Kidney (tissue), 13 donors: ENCODE measurements at regions not wholly inside any gene's neighbourhood (a gene's known extent, or its start where the extent isn't known, plus 50 kb on each side); places are given as distances from the start of the nearest gene placed in this dataset.
A peak's percentile ranks its signal among the peaks of the same experiment; 100 is the strongest.

Experiments used
- DNase-seq, 5 donors: peaks; one replicate each; pipeline ENCODE4 v3.0.0-alpha.2; 2013 to 2020
- FAIRE-seq: peaks from 2 replicates; lab custom pipeline; 2012; peaks lifted over from hg19 to GRCh38; lab: Jason Lieb, UNC
- H3K27ac ChIP-seq, 2 donors: one replicate each; pipeline ENCODE4 v1.7.0; 2013; ENCODE audit warnings: low read depth in 2 of 2, low read length in 2 of 2, inconsistent platforms in 1 of 2
- H3K27me3 ChIP-seq: one replicate; pipeline ENCODE4 v1.7.1; 2013; ENCODE audit warnings: low read length, inconsistent platforms; ENCODE audit not compliant: control insufficient read depth, insufficient read depth
- H3K36me3 ChIP-seq, 3 donors: one replicate each; pipeline versions ENCODE4 v1.7.0 to v1.7.1; 2013; ENCODE audit warnings: low read length in 3 of 3, control low read depth in 1 of 3, inconsistent platforms in 1 of 3; ENCODE audit not compliant: insufficient read depth in 3 of 3, control insufficient read depth in 2 of 3
- H3K4me1 ChIP-seq, 3 donors: one replicate each; pipeline versions ENCODE4 v1.7.0 to v1.7.1; 2013; ENCODE audit warnings: low read length in 3 of 3, inconsistent platforms in 1 of 3, low read depth in 1 of 3; ENCODE audit not compliant: control insufficient read depth in 2 of 3, insufficient read depth in 2 of 3
- H3K4me3 ChIP-seq, 3 donors: one replicate each; pipeline versions ENCODE4 v1.7.0 to v1.8.1; 2013; ENCODE audit warnings: low read length in 3 of 3, control low read depth in 1 of 3, inconsistent platforms in 1 of 3
- H3K9ac ChIP-seq, 3 donors: one replicate each; pipeline versions ENCODE4 v1.7.0 to v1.7.1; 2013; ENCODE audit warnings: low read length in 3 of 3, control low read depth in 1 of 3, inconsistent platforms in 1 of 3
- H3K9me3 ChIP-seq, 3 donors: one replicate each; pipeline versions ENCODE4 v1.7.0 to v1.7.1; 2013; ENCODE audit warnings: low read length in 3 of 3, control low read depth in 1 of 3, inconsistent platforms in 1 of 3; ENCODE audit not compliant: control insufficient read depth in 2 of 3, insufficient read depth in 1 of 3
- intact Hi-C: fragments of 100-400 bp; cut with DNase I; formaldehyde crosslinking; loops from one replicate; pipeline ENCODE4 v1.11.1; 2022
- TF ChIP-seq, protein P1 (sequence below): IDR thresholded peaks from 3 replicates; pipeline ENCODE4 v1.5.1; 2012; ENCODE audit warnings: mild to moderate bottlenecking, moderate library complexity, borderline replicate concordance; ENCODE audit not compliant: insufficient read depth; ENCODE audit errors: extremely low read depth
- donor health status: control.
- donor health status: control.
- donor health status: control.
- donor health status: control.
- donor health status: control.
- donor health status: DM: yes; HTN: yes; CAD: no.
- donor health status: Normal renal cell carcinoma (clear cell type).

DNA sequence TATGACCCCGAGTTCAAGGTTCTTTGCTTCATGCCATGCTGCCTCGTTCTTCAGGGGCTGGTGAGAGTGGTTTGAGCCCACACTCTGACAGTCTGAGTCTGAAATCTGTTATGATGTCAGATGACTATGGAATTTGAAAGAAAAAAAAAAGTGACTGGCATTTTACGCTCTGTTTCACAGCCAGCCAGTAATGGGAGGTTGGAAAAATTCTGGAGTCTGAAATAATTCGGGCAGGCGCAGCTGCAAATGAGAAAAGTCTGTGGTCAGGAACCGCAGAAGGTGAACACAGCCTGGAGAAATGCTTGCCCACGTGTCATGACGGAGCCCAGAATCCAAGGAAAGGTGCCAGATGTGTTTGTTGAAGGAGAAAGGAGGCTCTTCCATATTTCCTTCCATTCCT lies 269.8 kb upstream of the PWP1 start:
- TF ChIP-seq, protein P1, sequence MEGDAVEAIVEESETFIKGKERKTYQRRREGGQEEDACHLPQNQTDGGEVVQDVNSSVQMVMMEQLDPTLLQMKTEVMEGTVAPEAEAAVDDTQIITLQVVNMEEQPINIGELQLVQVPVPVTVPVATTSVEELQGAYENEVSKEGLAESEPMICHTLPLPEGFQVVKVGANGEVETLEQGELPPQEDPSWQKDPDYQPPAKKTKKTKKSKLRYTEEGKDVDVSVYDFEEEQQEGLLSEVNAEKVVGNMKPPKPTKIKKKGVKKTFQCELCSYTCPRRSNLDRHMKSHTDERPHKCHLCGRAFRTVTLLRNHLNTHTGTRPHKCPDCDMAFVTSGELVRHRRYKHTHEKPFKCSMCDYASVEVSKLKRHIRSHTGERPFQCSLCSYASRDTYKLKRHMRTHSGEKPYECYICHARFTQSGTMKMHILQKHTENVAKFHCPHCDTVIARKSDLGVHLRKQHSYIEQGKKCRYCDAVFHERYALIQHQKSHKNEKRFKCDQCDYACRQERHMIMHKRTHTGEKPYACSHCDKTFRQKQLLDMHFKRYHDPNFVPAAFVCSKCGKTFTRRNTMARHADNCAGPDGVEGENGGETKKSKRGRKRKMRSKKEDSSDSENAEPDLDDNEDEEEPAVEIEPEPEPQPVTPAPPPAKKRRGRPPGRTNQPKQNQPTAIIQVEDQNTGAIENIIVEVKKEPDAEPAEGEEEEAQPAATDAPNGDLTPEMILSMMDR: no peak
- intact Hi-C loops: no loop called here
- no peaks in the 10 kb centered on the region for H3K9me3 ChIP-seq
- H3K9ac ChIP-seq: peak overlapping the region in 1 of 3 donors; percentile 16
- FAIRE-seq: no peak
- no peaks in the 10 kb centered on the region for H3K36me3 ChIP-seq
- H3K4me1 ChIP-seq: peaks cover 0 to 6% (median 4%) of the 10 kb centered on the region in 3 donors
- no peak overlapping the region for H3K4me3 ChIP-seq
- H3K27me3 ChIP-seq: no peaks in the 10 kb centered on the region
- DNase-seq: peak in 1 of 5 donors; percentile 32
- peak overlapping the region; percentile 38 to 53 for H3K27ac ChIP-seq

DNA sequence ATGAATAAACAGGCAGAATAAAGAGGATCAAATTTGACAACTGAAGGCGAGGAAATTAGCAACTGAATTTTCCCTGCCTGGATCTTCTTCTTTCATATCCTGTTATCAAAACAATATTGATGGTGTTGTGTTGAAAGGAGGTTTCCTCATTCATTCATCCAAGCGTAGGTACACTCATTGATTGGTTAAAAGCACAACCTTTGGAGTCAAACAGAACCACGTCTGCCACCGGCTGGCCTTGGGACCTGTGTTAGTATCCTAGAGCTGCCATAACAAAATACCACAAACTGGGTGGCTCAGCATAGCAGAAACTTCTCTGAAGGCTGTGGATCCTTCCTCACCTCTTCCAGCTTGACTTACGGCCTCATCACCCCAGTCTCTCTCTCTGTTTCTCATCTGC lies 268.6 kb upstream of the PWP1 start:
- H3K9ac ChIP-seq: no peak overlapping the region
- FAIRE-seq (no peak), DNase-seq (no peak)
- no peaks in the 10 kb centered on the region for H3K9me3 ChIP-seq
- no peak overlapping the region for H3K4me3 ChIP-seq
- H3K4me1 ChIP-seq: peaks cover 0 to 6% (median 4%) of the 10 kb centered on the region in 3 donors
- no peaks in the 10 kb centered on the region for H3K27me3 ChIP-seq
- no peak overlapping the region for H3K27ac ChIP-seq
- no peaks in the 10 kb centered on the region for H3K36me3 ChIP-seq
- intact Hi-C loops: no loop called here
- TF ChIP-seq, protein P1: no peak

DNA sequence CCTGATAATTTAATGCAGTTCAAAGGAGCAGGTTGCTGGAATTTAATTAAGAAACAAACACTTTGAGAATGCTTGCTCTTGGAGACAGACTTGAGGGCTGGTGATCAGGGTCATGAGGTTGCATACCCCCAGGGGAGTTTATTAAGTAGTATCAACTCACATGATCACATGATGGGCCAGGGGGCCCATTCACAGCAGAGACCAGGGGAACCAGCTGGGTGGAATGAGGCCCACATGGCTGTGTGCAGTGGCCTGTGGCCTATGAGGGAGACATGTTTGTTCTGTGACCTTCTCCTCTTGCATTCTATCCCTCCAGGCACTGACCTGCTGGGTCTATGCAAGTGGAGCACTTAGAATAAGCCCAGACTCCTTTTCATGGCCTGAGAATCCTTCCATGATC lies 266.6 kb upstream of the PWP1 start:
- FAIRE-seq (no peak), DNase-seq (peak in 4 of 5 donors; percentile 52 to 76 (median 62))
- H3K4me3 ChIP-seq: no peak overlapping the region
- intact Hi-C loops: no loop called here
- H3K27me3 ChIP-seq: no peaks in the 10 kb centered on the region
- peaks cover 0 to 6% (median 4%) of the 10 kb centered on the region in 3 donors for H3K4me1 ChIP-seq
- TF ChIP-seq, protein P1: no peak
- no peak overlapping the region for H3K9ac ChIP-seq
- no peaks in the 10 kb centered on the region for H3K36me3 ChIP-seq
- H3K27ac ChIP-seq: no peak overlapping the region
- no peaks in the 10 kb centered on the region for H3K9me3 ChIP-seq

DNA sequence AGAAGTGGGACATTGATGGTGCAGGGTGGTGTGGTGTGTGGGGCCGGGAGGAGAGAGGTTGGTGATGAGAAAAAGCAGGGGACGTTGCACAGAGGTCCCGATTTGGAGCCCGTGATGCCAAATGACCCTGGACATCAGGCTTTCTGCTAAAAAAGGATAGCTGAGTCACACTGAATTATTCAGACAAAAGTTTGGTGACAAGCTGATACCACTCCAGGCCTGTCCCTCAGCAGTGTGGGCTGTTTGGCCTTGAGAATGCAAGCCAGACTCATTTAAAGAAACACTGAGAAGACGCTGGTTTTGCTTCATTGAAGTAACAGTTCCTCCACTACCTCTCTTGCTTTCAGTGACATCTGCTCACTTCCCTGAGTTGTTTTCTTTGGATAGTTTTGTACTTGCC lies 262.1 kb upstream of the PWP1 start:
- no peak for DNase-seq
- Histone ChIP-seq H3K4me1 (peaks cover 0 to 8% (median 6%) of the 10 kb centered on the region in 3 donors), H3K36me3 (no peaks in the 10 kb centered on the region), H3K9ac (no peak overlapping the region), H3K4me3 (no peak overlapping the region), H3K27ac (no peak overlapping the region), H3K27me3 (no peaks in the 10 kb centered on the region), H3K9me3 (no peaks in the 10 kb centered on the region)
- intact Hi-C loops: no loop called here
- FAIRE-seq: no peak
- TF ChIP-seq, protein P1: no peak
